SK-N-SH treated with all-trans-retinoic acid at 6 μM for 48 hours (cell line): ENCODE measurements at regions not wholly inside any gene's neighbourhood (a gene's known extent, or its start where the extent isn't known, plus 50 kb on each side); places are given as distances from the start of the nearest gene placed in this dataset.
"Not testable (repeated sequence)": the region's sequence is repeated elsewhere in the genome, so short reads cannot be mapped to it uniquely, and the experiment has no call there.

ENCODE experiments used
- ATAC-seq: fragments of 200-7000 bp; cut with Tn5 transposase; 3 replicates; pipeline ENCODE4 v1.9.1; 2020; ENCODE audit warnings: mild to moderate bottlenecking, moderate library complexity
- ARNTL ChIP-seq: fragments of 450-650 bp; formaldehyde crosslinking; IDR thresholded peaks from 2 replicates; pipeline ENCODE4 v1.5.0; 2020; ENCODE audit warnings: low read depth, mild to moderate bottlenecking, moderate library complexity, borderline replicate concordance
- CREB5 ChIP-seq: fragments of 250-450 bp; sonication (Bioruptor Pico); IDR thresholded peaks from 2 replicates; pipeline ENCODE4 v1.5.1; 2020; ENCODE audit warnings: low read depth, mild to moderate bottlenecking, moderate library complexity
- CSDC2 ChIP-seq: fragments of 250-450 bp; sonication (Bioruptor Pico); IDR thresholded peaks from 2 replicates; pipeline ENCODE4 v1.5.0; 2020; ENCODE audit warnings: mild to moderate bottlenecking, moderate library complexity
- ESRRG ChIP-seq: fragments of 250-450 bp; sonication (Bioruptor Pico); IDR thresholded peaks from 2 replicates; pipeline ENCODE4 v1.6.1; 2021; ENCODE audit warnings: mild to moderate bottlenecking
- OSR1 ChIP-seq: fragments of 250-450 bp; sonication (Bioruptor Pico); IDR thresholded peaks from 2 replicates; pipeline ENCODE4 v1.8.0; 2022; ENCODE audit warnings: moderate library complexity, mild to moderate bottlenecking, inconsistent platforms
- PATZ1 ChIP-seq: fragments of 250-450 bp; sonication (Bioruptor Pico); IDR thresholded peaks from 2 replicates; pipeline ENCODE4 v1.8.0; 2020; ENCODE audit warnings: mild to moderate bottlenecking, moderate library complexity, borderline replicate concordance
- POU6F1 ChIP-seq: fragments of 250-450 bp; sonication (Bioruptor Pico); IDR thresholded peaks from 2 replicates; pipeline ENCODE4 v1.8.0; 2021; ENCODE audit warnings: low read depth, mild to moderate bottlenecking, moderate library complexity, borderline replicate concordance
- RARB ChIP-seq: fragments of 250-450 bp; sonication (Bioruptor Pico); IDR thresholded peaks from 2 replicates; pipeline ENCODE4 v1.8.0; 2021; ENCODE audit warnings: mild to moderate bottlenecking, moderate library complexity
- SNAI2 ChIP-seq: fragments of 250-450 bp; sonication (Bioruptor Pico); IDR thresholded peaks from 2 replicates; pipeline ENCODE4 v1.5.0; 2020; ENCODE audit warnings: mild to moderate bottlenecking, moderate library complexity
- ZC3H10 ChIP-seq: fragments of 250-450 bp; sonication (Bioruptor Pico); IDR thresholded peaks from 2 replicates; pipeline ENCODE4 v1.5.1; 2021; ENCODE audit warnings: mild to moderate bottlenecking, moderate library complexity
- ZFP3 ChIP-seq: fragments of 250-450 bp; sonication (Bioruptor Pico); IDR thresholded peaks from 2 replicates; pipeline ENCODE4 v1.5.0; 2020; ENCODE audit warnings: mild to moderate bottlenecking, moderate library complexity
- ZFP30 ChIP-seq: fragments of 450-650 bp; formaldehyde crosslinking; IDR thresholded peaks from 2 replicates; pipeline ENCODE4 v1.5.0; 2022; ENCODE audit warnings: mild to moderate bottlenecking, moderate library complexity
- ZNF565 ChIP-seq: fragments of 450-650 bp; formaldehyde crosslinking; conservative IDR thresholded peaks from 2 replicates; pipeline ENCODE4 v1.5.0; 2020; ENCODE audit warnings: low read depth, mild to moderate bottlenecking, moderate library complexity
- ZNF8 ChIP-seq: fragments of 450-650 bp; formaldehyde crosslinking; IDR thresholded peaks from 2 replicates; pipeline ENCODE4 v1.5.0; 2020; ENCODE audit warnings: mild to moderate bottlenecking, moderate library complexity
- TF ChIP-seq, protein P1 (sequence below): fragments of 250-450 bp; sonication (Bioruptor Pico); IDR thresholded peaks from 2 replicates; pipeline ENCODE4 v1.5.0; 2020; ENCODE audit warnings: mild to moderate bottlenecking, moderate library complexity

DNA sequence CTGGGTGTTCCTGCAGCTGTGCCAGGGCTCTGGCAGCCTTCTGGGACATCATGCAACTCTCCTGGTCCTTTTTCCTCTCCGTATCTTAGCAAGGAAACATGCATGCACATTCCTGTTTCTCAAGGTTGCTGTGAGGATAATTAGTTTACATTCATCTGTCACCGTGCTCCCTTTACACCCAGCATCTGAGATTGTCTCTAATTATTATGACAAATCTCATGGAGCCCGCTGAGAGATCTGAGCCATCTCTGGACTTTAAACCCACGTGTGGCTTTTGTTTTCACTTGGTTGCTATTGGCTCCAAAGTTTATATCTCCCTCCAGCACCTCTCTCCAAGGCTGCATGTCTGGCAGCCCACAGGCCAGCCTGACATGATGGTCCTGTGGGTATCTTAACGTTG lies 167.6 kb downstream of the UNC5CL start:
- TF ChIP-seq POU6F1 (CRISPR knock-in tag), result no peak
- no peak for TF ChIP-seq ESRRG (CRISPR knock-in tag)
- TF ChIP-seq, all 23 proteins: peak for 0
- no peak for ATAC-seq

DNA sequence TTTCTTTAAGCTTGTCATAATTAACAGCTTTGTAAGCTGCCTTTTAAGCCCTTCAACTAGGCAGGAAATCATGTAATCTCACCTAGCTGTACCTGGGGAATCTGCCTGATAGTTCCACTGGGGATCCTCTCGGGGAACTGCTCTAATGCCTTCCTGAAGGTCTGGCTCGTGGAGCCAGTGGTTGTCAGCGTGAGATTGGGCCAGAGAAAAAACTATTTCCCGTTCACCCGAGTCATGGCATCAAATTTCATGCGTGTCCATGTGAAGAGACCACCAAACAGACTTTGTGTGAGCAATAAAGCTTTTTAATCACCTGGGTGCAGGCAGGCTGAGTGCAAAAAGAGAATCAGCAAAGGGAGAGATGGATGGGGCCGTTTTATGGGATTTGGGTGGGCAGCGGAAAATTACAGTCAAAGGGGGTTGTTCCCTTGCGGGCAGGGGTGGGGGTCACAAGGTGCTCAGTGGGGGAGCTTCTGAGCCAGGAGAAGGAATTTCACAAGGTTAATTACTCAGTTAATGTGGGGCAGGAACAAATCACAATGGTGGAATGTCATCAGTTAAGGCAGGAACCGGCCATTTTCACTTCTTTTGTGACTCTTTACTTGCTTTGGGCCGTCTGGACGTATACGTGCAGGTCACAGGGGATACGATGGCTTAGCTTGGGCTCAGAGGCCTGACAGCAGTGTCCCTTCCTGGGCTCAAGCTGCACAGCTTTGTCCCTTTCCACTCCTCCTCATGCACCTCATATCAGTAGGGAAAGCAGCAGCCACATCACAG lies 170.7 kb downstream of the UNC5CL start:
- not testable (repeated sequence) for ATAC-seq

- not testable (repeated sequence) for ATAC-seq
These were observed 171.5 kb downstream of the UNC5CL start for GRCh38 chr6:40867527-40867926.

DNA sequence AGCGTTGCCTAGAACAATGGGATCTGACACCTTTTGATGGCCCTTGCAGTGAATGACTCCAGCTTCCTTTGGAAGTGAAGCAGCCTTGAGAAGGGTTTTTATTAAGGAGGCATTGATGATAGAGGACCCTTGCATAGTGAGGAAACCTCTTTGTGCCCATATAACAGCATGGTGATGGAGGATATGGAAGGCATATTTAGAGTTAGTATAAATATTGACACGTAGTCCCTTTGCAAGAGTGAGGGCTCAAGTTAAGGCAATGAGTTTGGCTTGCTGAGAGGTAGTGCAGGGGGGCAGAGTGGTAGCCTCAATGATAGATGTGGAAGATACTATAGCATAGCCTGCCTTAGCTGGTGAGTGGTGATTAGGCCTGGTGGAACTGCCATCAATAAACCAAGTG lies 173.8 kb downstream of the UNC5CL start:
- ATAC-seq, result not testable (repeated sequence)

- TF ChIP-seq CREB5 (no peak), OSR1 (CRISPR knock-in tag) (no peak), POU6F1 (CRISPR knock-in tag) (no peak), SNAI2 (CRISPR knock-in tag) (no peak), PATZ1 (CRISPR knock-in tag) (no peak), ARNTL (no peak), CSDC2 (CRISPR knock-in tag) (no peak), ZC3H10 (CRISPR knock-in tag) (no peak), ZNF8 (no peak)
- TF ChIP-seq, protein P1, sequence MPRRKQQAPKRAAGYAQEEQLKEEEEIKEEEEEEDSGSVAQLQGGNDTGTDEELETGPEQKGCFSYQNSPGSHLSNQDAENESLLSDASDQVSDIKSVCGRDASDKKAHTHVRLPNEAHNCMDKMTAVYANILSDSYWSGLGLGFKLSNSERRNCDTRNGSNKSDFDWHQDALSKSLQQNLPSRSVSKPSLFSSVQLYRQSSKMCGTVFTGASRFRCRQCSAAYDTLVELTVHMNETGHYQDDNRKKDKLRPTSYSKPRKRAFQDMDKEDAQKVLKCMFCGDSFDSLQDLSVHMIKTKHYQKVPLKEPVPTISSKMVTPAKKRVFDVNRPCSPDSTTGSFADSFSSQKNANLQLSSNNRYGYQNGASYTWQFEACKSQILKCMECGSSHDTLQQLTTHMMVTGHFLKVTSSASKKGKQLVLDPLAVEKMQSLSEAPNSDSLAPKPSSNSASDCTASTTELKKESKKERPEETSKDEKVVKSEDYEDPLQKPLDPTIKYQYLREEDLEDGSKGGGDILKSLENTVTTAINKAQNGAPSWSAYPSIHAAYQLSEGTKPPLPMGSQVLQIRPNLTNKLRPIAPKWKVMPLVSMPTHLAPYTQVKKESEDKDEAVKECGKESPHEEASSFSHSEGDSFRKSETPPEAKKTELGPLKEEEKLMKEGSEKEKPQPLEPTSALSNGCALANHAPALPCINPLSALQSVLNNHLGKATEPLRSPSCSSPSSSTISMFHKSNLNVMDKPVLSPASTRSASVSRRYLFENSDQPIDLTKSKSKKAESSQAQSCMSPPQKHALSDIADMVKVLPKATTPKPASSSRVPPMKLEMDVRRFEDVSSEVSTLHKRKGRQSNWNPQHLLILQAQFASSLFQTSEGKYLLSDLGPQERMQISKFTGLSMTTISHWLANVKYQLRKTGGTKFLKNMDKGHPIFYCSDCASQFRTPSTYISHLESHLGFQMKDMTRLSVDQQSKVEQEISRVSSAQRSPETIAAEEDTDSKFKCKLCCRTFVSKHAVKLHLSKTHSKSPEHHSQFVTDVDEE (CRISPR knock-in tag), result no peak
- no peak for ATAC-seq
These were observed 178.6 kb downstream of the UNC5CL start for GRCh38 chr6:40860443-40860842.

DNA sequence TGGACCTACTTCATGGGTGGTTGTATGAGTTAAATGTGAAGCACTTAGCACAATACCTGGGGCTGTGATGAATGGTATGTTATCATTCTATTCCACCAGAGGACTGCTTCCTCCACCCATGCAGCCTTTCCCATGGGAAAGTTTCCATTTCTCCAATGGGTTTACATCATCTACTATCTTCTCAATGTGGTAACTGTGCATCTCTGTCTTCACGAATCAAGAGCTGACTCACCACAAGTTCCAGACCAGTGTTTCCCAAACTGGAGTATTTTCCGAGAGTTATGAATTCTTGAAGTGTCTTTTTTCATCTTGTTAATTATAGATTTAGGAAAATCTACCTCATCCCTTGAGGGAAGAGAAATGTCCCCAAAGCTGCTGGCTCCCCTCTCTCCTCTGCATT lies 182.8 kb downstream of the UNC5CL start:
- ATAC-seq, result no peak
- TF ChIP-seq ZFP30 (CRISPR knock-in tag) (no peak), PATZ1 (CRISPR knock-in tag) (no peak), OSR1 (CRISPR knock-in tag) (no peak), ZFP3 (CRISPR knock-in tag) (no peak), ZNF565 (CRISPR knock-in tag) (no peak), RARB (CRISPR knock-in tag) (no peak), CREB5 (no peak)
- TF ChIP-seq, protein P1 (CRISPR knock-in tag), result no peak
